T follicular helper cell (primary cell): ENCODE measurements at regions not wholly inside any gene's neighbourhood (a gene's known extent, or its start where the extent isn't known, plus 50 kb on each side); places are given as distances from the start of the nearest gene placed in this dataset.

Experiments used
- DNase-seq: peaks from one replicate; pipeline ENCODE4 v3.0.0-alpha.2; 2020; ENCODE audit warnings: low read depth

DNA sequence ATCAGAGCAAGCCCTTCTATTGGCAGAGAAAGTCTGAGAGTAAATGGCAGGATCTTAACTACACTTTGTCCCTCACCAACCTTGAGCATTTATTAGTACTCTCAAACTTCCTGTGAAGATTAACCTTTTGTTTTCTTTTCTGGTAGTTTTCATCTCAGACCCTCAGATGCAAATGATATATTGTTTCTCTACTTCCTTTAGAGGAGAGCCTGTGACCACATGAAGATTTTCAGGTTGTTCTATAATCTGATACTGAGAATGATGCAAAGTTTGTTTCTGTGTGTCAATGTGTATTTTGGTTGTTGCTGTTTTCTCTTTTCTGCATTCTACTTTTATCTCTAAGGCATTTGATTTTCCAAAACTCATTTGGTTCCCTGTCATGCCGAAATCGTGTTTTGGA is 165.8 kb upstream of the CYSLTR1 start:
- no peak for DNase-seq

DNA sequence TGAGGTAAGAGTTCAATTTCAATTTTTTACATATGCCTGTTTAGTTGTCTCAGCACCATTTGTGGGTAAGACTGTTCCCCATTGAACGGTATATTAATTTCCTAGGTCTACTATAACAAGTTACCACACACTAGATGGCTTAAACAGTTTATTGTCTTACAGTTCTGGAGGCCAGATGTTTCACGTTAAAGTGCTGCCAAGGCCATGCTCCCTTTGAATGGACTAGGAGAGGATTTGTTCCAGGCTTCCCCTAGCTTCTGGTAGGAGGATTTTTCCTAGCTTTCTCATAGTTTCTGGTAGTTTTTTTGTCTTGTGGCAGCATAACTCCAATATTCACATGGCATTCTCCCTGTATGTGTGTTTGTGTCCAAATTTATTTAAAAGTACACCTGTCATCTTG is 149.3 kb upstream of the CYSLTR1 start:
- no peak for DNase-seq

DNA sequence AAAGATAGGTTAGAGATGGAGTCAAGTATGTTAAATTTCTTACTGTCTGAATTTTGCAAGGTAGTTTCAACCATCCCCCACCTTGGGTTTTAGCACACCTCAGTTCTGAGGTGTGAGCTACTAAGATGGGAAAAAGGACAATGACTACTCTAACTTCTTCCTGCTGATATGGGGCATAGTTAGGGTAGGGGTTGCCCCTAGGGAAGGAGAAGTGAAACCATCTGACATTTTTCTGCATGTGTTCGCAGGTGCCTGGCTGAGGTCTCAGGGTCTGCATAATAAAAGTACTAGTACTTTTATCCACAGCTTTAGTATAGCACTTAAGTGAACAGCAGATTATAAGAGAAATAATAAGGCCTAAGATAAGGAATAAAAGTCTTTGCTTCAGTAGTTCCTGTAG is 129.5 kb upstream of the CYSLTR1 start:
- no peak for DNase-seq

DNA sequence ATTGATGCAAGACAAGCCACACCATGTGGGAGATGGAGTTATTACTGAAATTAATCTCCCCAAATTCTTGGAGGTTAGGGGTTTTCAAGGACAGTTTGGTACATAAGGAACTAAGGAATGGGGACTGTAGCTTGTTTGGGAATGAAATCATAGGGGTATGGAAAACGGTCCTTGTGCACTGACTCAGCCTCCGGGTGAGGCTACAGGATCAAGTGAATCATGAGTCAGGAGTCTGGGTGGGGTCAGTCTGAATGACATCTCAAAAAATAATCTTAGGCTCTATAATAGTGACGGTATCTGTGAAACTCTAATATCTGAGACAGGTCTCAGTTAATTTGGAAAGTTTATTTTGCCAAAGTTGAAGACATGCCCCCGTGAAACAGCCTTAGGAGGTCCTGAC is 128.5 kb upstream of the CYSLTR1 start:
- no peak for DNase-seq

DNA sequence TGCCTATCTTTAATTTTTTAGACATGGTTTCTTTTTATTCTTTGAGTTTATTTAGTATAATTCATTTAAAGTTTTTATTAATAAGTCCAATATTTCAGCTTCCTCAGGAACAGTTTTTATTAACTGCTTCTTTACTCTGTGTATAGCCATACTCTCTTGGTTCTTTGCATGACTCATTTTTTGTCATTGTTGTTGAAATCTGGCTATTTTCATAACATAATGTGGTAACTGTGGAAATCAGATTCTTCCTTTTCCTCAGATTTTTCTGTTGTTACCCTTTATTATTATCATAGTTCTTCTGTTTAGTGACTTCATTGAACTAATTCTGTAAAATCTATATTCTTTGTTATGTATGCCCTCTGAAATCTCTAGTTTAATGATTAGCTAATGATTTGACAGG is 124.9 kb upstream of the CYSLTR1 start:
- no peak for DNase-seq

DNA sequence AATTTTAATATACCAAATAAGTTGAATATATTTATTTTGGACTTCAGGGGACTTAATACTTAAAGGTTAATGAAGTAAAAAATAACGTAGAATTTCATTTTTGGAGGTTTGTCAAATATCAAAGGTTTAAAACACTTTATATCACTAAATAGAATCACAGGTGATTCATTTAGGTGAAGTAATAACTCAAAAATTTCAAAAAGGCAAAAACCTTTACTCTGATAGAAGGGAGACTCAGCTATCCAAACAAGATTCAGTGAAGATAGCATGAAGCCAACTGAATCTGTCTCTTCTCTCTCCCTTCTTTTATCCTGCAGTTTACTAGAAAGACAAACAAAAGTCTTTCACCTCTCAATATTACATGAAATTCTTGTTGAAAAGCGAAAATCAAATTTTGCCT is 110.2 kb upstream of the CYSLTR1 start:
- no peak for DNase-seq

DNA sequence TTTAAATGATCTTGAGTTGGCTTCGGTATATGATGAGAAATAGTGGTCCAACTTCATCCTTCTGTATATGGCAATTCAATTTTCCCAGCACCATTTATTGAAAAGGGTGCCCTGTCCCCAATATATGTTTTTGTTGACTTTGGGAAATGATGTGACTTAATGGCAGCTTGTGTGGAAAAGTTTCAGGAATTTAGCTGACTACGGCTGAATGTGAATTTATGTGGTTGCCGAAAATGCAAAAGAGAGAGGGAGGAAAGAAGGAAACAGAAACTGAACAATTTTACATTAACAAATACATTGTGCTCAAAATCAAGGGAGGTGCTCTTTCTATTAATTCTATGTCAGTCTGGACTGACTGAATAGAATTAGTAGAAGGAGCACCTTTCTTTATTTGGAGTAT is 101.8 kb upstream of the CYSLTR1 start:
- DNase-seq: no peak

DNA sequence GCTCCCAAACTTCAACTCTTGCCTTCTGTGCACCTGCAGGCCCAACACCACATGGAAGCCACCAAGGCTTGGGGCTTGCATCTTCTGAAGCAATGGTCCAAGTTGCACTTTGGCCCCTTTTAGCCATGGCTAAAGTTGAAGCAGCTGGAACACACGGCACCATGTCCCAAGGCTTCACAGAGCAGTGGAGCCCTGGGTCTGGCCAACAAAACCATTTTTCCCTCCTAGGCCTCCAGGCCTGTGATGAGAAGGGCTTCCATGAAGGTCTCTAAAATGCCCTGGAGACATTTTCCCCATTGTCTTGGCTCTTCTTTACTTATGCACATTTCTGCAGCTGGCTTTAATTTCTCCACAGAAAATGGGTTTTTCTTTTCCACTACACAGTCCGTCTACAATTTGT is 61.3 kb upstream of the CYSLTR1 start:
- DNase-seq: no peak

DNA sequence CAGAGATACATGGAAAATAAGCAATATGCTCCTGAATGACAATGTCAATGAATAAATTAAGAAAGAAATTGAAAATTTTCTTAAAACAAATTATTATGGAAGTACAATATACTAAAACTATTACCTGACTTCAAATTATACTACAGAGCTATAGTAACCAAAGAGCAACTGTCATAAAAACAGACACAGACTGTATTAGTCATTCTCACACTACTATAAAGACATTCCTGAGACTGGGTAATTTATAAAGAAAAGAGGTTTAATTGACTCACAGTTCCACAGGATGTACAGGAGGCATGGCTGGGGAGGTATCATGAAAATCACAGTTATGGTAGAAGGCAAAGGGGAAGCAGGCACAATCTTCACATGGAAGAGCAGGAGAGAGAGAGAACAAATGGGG is 60.0 kb upstream of the CYSLTR1 start:
- DNase-seq: no peak

DNA sequence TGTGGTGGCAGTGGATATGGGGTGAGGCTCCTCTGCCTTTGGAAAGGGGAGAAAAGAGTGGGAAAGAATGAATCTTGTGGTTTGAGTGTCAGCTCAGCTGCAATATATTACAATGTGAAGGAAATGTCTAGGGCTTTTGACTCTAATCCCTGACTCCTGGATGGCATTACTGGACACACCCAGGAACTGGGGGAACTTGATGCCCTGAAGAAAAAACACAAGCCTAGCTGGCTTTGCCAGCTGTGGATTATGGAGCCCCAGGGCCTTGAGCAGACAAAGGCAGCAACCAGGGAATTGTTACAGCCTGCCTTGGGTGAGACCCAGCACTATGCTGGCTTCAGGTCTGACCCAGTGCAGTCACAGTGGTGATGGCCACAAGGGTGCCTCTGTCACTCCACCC is 57.1 kb upstream of the CYSLTR1 start:
- DNase-seq: no peak

DNA sequence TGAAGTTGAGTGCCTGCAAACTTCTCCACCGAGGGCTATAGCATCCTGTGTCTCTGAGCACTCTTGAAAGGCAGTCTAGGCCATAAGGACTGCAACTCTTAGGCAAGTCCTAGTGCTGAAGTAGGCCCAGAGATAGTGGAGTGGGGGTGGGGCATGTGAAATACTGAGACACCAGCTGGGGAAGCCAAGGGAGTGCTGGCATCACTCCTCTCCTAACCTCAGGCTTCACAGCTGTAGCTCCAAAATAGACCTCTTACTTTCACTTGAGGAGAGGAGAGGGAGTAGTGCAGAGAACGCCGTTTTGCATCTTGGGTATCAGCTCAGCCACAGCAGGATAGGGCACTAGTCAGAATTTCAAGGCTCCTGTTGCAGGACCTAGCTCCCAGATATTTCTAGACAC is 56.2 kb upstream of the CYSLTR1 start:
- no peak for DNase-seq

DNA sequence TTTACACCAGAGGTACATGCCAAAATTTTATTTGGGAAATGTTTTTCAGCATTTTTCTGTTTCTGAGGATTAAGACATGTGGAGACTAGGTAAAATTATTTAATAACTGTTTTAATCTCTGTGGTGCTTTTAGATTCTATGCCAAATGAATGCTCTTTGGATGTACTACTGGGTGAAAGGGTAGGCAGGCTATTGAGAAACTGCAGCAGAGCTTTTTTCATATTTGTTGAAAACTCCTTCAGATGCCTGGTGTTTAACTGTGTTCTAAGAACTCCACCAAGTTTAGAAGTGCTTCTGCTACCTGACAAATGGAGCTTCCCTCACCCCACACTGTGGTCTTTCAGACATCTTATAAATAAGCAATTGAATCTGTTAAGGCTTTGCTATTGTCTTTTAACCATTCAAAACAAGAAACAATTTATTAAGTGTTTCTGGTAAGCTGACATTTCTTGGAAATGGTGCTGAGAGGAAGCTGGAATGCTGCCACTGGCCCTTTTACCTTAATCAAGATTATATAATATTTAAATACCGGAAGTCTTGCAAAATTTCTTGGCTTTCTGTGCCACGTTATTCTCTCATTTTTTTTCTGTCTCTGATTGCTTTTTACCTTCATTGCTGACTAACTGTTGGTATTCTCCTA is 51.2 kb upstream of the CYSLTR1 start:
- DNase-seq: no peak
